ENCODE measurements at regions not wholly inside any gene's neighbourhood (a gene's known extent, or its start where the extent isn't known, plus 50 kb on each side); places are given as distances from the start of the nearest gene placed in this dataset.

DNA sequence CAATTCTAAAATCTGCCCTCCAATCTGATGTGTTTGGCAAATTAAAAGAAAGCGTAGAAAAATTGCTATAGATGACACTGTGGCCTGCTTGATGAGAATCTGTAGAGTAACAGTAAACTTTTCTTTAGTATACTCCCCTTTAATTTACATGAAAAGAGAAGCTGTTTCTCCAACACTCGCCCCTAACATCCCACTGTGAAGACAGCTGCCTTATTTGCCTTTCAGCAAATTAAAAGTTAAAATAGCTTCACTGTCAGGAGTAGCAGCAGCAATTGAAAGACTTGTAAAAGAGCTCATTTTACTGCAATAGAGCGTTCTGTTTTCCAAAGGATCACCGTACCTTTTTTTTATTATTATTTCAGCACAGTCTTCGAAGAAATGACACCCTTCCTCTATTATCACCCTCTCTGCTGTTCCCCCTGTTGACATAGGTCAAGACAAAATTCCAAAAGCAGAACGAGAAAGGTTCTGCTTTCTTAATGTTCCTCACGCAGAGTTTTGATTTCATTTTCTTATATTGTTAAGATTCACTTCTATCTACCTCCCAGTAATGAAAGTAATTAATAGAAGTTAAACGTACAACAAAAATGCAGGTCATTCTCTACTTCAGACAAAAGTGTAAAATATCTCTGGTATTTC lies 153.5 kb upstream of the USP15 start:
- TF ChIP-seq, protein P1, sequence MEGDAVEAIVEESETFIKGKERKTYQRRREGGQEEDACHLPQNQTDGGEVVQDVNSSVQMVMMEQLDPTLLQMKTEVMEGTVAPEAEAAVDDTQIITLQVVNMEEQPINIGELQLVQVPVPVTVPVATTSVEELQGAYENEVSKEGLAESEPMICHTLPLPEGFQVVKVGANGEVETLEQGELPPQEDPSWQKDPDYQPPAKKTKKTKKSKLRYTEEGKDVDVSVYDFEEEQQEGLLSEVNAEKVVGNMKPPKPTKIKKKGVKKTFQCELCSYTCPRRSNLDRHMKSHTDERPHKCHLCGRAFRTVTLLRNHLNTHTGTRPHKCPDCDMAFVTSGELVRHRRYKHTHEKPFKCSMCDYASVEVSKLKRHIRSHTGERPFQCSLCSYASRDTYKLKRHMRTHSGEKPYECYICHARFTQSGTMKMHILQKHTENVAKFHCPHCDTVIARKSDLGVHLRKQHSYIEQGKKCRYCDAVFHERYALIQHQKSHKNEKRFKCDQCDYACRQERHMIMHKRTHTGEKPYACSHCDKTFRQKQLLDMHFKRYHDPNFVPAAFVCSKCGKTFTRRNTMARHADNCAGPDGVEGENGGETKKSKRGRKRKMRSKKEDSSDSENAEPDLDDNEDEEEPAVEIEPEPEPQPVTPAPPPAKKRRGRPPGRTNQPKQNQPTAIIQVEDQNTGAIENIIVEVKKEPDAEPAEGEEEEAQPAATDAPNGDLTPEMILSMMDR (IDR thresholded peaks at IDR 0.05; ENCODE audit: low read depth, low read length), result no peak
- no peak for TF ChIP-seq EZH2phosphoT487 (IDR thresholded peaks at IDR 0.05; ENCODE audit: low read depth)

Data from OCI-LY3 (cell line).